GM10248 (cell line): ENCODE measurements at regions not wholly inside any gene's neighbourhood (a gene's known extent, or its start where the extent isn't known, plus 50 kb on each side); places are given as distances from the start of the nearest gene placed in this dataset.

Experiments
- CTCF ChIA-PET: fragments of 300-600 bp; sonication (Branson Sonifier 250); formaldehyde crosslinking; extraction: SDS; loops from one replicate; lab custom pipeline; 2021; ENCODE audit warnings: antibody characterized with exemption; lab: Yijun Ruan, JAX
- POLR2A ChIA-PET: fragments of 350-650 bp; sonication (Branson Sonifier 250); formaldehyde crosslinking; extraction: SDS; loops from one replicate; lab custom pipeline; 2020; ENCODE audit warnings: antibody characterized with exemption; lab: Yijun Ruan, JAX
- DNase-seq: peaks from one replicate; pipeline ENCODE4 v3.0.0; 2012; ENCODE audit errors: extremely low spot score
- CTCF ChIP-seq: IDR thresholded peaks from 2 replicates; pipeline ENCODE4 v1.5.1; 2012; ENCODE audit warnings: mild to moderate bottlenecking, low read depth; ENCODE audit errors: extremely low read depth, missing control alignments, control extremely low read depth

DNA sequence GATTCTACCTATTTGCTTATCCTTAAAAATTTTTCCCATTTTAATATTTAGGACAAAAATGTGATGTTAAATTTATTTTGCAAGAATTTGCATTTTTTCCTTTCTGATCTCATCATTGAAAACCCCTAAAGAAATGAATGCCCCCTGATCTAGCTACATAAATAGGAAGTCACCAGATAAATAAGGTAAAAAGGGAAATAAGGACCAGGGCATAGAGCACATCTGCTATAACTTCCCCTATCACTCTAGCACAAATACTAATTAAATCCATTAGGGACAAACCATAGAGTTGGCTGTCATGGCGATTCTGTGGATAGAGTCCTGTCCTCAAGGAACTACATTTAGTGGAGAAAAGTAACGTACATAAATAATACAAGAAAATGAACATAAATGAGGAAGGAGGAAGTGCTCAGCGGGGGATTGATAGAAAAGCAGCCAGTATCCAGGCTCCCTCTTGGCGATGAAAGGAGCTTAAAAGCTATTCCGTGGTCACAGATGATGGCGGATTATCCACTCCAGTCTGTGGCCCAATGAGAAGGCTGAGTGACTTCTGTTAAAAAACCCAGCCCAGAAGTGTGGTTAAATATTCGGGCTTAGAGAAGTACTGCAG is 76.9 kb upstream of the RPL34 start:
- no peak for DNase-seq
- TF ChIP-seq CTCF = no peak
- ChIA-PET CTCF (interaction anchor here (1.6 kb wide), 1 partner anchor 514 kb away, joined by 4 read pairs; no protein-coding TSS in a partner anchor), POLR2A (no interaction called here)

GRCh38 chr4:108540536-108540935 is 79.8 kb upstream of the RPL34 start:
- POLR2A ChIA-PET = no interaction called here
- CTCF ChIA-PET = interaction anchor here (0.8 to 1.2 kb wide), 2 partner anchors 10 to 11 kb away, joined by 3 to 4 read pairs; no protein-coding TSS in a partner anchor
- no peak for TF ChIP-seq CTCF
- no peak for DNase-seq

DNA sequence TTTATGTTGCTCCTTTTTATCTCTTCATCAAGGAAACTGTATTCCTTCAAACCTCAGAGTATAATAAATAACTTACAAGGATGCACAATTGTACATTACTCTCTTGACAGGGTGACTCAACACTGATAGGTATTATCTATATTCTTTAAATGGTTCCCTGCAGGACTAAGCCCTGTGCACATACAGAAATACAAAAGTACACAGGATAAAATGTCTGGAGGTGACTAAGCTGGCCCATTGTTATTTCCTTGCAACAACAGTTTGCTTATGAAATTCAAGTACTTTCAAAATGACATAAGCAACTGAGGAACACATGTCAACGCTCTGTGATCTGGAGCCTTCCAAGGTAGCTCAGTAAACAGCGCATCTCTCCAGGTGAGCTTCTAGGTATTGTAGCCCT is 83.8 kb upstream of the RPL34 start:
- ChIA-PET POLR2A (no interaction called here), CTCF (interaction anchor here (1.0 kb wide), 1 partner anchor 36 kb away, joined by 4 read pairs; no protein-coding TSS in a partner anchor)
- no peak for TF ChIP-seq CTCF
- DNase-seq = no peak

DNA sequence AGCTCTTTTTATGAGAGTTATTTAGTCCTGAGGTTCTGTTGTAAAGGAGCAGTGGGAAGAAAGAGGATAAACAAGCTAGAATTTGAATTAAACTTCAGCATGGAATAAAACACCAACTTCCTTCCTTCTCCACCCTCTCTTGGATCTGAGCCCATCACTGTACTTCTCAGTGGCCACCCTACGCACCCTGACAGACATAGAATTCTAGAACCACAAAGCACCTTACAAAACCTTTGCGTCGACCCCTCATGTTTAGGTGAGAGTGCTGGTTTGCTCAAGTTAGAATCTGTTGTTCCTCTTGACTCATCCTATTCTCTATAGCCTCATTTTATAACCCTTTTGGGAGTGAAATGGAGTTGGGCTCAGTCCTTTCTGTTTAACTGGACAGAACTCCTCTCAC is 84.6 kb upstream of the RPL34 start:
- DNase-seq = no peak
- no peak for TF ChIP-seq CTCF
- ChIA-PET POLR2A (no interaction called here), CTCF (no interaction called here)

- TF ChIP-seq CTCF = no peak
- ChIA-PET CTCF (interaction anchor here (1.0 to 1.6 kb wide), 3 partner anchors 9 to 19 kb away, joined by 3 to 4 read pairs (median 3); no protein-coding TSS in a partner anchor), POLR2A (no interaction called here)
- no peak for DNase-seq
Observed at GRCh38 chr4:108533876-108534275, 86.5 kb upstream of the RPL34 start.

GRCh38 chr4:108533245-108533844 is 87.0 kb upstream of the RPL34 start:
- TF ChIP-seq CTCF = no peak
- DNase-seq = no peak
- ChIA-PET POLR2A (no interaction called here), CTCF (interaction anchor here (1.4 to 1.6 kb wide), 2 partner anchors 8 to 18 kb away, joined by 3 read pairs; no protein-coding TSS in a partner anchor)
